ENCODE measurements at regions not wholly inside any gene's neighbourhood (a gene's known extent, or its start where the extent isn't known, plus 50 kb on each side); places are given as distances from the start of the nearest gene placed in this dataset.

- H3K79me2 ChIP-seq (ENCODE audit: control insufficient read depth, insufficient read depth, low read length) = no peaks in the 10 kb centered on the region
- no peak overlapping the region for H3K4me3 ChIP-seq
- H3K27ac ChIP-seq (ENCODE audit: control insufficient read depth, insufficient read depth) = no peak overlapping the region
- WGBS (ENCODE audit: insufficient coverage, insufficient replicate concordance, low lambda C conversion rate, missing lambda C conversion rate) = 97% methylated on average over 2 of the region's 2 CpGs
- SMC1A ChIA-PET (ENCODE audit: uncharacterized antibody, unreplicated experiment) = interaction anchor here (0.7 kb wide), 1 partner anchor 8 kb away, joined by 3 read pairs; no protein-coding TSS in a partner anchor
- H3K36me3 ChIP-seq (ENCODE audit: control insufficient read depth in 2 of 2, insufficient read depth in 2 of 2, low read length in 1 of 2) = no peaks in the 10 kb centered on the region
- H3K9me3 ChIP-seq (replicated peaks; ENCODE audit: control insufficient read depth, insufficient read depth, low read length) = peaks cover 4% of the 10 kb centered on the region; the same call in 2 of the 3 replicates
- RAD21 ChIA-PET (ENCODE audit: unreplicated experiment) = interaction anchor here (1.1 kb wide), 1 partner anchor 44 kb away, joined by 3 read pairs; no protein-coding TSS in a partner anchor
- POLR2A ChIA-PET = no interaction called here
- in situ Hi-C loops (cut with MboI) (no loop called here), intact Hi-C loops (cut with micrococcal nuclease; ENCODE audit: unreplicated experiment) (no loop called here)
- no peak for TF ChIP-seq ASH2L (IDR thresholded peaks at IDR 0.05; ENCODE audit: borderline replicate concordance, low read depth)
- TF ChIP-seq BRCA1 (IDR thresholded peaks at IDR 0.05; ENCODE audit: low read depth, low read length) = no peak
- no peak for TF ChIP-seq ZNF592 (IDR thresholded peaks at IDR 0.05)
- TF ChIP-seq NFXL1 (IDR thresholded peaks at IDR 0.05; ENCODE audit: borderline replicate concordance) = no peak
- no peaks in the 10 kb centered on the region for H3K4me1 ChIP-seq (ENCODE audit: control insufficient read depth, insufficient read depth, low read length)
- no peak overlapping the region for H3K9ac ChIP-seq (ENCODE audit: control insufficient read depth, insufficient read depth, low read length)
- FAIRE-seq (no peak), ATAC-seq (no peak), DNase-seq (ENCODE audit: low read depth, low spot score) (no peak)
- no peak overlapping the region for H2AFZ ChIP-seq (ENCODE audit: control insufficient read depth, low read depth, low read length)
- CTCF ChIA-PET = interaction anchor here (1.2 kb wide), 1 partner anchor 8 kb away, joined by 3 read pairs; no protein-coding TSS in a partner anchor
- no TSS peak for BruUV-seq (replicated peaks)
- no peak overlapping the region for H3K4me2 ChIP-seq (ENCODE audit: control insufficient read depth, insufficient read depth)
- H4K20me1 ChIP-seq (ENCODE audit: control insufficient read depth, insufficient read depth) = no peaks in the 10 kb centered on the region
- no peaks in the 10 kb centered on the region for H3K27me3 ChIP-seq (replicated peaks in 1 of 2; ENCODE audit: control insufficient read depth in 2 of 2, insufficient read depth in 2 of 2, low read length in 1 of 2)
These were observed 241.6 kb upstream of the TET2 start for GRCh38 chr4:104905065-104905464.

Measured in GM12878 (cell line).